ENCODE measurements at regions not wholly inside any gene's neighbourhood (a gene's known extent, or its start where the extent isn't known, plus 50 kb on each side); places are given as distances from the start of the nearest gene placed in this dataset.

DNA sequence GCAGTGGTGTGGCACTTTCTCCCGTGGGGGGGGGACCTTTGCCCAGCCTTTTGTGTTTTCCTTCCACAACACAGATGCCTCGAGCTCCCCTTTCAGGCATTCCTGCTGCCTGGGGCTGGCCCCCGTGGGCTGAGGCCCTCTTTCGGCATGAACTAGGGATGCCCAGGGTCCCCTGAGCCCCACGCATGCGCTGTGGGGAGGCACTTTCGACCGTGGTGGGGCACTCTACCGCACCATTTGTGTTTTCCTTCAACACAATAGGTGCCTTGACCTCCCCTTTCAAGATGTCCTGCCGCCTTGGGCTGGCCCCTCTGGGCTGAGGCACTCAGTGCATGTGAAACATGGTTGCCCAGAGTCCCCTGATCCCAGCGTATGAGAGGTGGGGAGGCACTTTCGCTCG lies 363.7 kb downstream of the ALG10 start:
- no peak for DNase-seq

DNA sequence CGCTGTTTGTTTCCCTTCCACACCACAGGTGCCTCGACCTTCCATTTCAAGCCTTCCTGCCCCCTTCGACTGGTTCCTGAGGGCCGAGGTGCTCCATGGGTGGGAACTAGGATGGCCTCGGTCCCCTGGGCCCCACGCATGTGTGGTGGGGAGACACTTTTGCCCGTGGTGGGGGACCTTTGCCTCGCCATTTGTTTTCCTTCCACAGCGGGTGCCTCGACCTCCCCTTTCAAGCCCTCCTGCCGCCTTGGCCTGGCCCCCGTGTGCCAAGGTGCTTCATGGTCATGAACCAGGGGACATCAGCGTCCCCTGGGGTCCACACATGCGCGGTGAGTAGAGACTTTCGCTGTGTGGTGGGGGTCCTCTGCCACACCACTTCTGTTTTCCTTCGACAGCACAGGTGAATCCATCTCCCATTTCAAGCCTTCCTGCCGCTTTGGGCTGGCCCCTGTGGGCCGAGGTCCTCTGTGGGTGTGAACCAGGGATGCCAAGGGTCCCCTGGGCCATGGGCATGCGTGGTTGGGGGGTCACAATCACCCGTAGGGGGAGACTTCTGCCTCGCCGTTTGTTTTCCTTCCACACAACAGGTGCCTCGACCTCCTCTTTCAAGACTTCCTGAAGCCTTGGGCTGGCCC lies 364.4 kb downstream of the ALG10 start:
- DNase-seq, result no peak

DNA sequence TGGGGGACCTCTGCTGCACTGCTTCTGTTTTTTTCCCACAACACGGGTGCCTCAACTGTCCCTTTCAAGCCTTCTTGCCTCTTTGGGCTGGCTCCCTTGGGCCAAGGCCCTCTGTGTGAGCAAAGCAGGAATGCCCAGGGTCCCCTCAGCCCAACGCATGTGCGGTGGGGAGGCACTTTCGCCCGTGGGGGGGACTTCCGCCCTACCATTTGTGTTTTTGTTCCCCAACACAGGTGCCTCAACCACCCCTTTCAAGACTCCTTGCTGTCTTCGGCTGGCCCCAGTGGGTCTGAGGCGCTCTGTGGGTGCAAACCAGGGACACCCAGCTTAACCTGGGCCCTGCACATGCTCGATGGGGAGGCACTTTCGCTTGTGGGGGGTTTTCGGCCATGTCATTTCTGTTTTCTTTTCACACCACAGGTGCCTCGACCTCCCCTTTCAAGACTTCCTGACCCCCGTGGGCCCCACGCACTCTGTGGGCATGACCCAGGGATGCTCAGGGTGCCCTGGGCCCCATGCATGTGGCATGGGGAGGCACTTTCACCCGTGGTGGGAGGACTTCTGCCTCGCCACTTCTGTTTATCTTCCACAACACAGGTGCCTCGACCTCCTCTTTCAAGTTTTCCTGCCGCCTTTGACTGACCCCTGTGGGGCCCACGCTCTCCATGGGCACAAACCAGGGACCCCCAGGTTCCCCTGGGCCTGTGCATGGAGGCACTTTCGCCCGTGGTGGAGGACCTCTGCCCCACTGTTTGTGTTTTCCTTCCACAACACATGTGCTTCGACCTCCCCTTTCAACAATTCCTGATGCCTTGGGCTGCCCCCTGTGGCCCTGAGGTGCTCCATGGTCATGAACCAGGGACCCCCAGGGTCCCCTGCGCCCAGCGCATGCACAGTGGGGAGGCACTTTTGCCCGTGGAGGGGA lies 365.7 kb downstream of the ALG10 start:
- no peak for DNase-seq

DNA sequence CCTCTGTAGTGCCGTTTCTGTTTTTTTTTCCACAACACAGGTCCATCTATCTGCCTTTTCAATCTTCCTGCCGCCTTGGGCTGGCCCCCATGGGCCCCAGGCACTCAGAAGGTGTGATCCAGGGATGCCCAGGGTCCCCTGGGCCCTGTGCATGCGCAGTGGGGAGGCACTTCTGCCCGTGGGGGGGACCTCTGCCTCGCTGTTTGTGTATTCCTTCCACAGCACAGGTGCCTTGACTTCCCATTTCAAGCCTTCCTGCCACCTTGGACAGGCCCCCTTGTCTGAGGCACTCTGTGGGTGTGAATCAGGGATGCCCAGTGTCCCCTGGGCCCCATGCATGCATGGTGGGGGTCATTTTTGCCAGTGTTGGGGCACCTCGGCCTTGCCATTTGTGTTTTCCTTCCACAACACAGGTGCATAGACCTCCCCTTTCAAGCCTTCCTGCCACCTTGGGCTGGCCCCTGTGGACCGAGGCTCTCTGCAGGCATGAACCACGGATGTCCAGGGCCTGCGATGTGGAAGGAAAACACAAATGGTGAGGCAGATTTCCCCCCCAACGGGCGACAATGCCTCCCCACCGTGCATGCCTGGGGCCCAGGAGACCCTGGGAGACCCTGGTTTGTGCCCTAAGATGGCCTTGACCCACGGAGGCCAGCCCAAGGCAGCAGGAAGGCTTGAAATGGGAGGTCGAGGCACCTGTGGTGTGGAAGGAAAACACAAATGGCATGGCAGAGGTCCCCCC lies 366.5 kb downstream of the ALG10 start:
- DNase-seq, result no peak

DNA sequence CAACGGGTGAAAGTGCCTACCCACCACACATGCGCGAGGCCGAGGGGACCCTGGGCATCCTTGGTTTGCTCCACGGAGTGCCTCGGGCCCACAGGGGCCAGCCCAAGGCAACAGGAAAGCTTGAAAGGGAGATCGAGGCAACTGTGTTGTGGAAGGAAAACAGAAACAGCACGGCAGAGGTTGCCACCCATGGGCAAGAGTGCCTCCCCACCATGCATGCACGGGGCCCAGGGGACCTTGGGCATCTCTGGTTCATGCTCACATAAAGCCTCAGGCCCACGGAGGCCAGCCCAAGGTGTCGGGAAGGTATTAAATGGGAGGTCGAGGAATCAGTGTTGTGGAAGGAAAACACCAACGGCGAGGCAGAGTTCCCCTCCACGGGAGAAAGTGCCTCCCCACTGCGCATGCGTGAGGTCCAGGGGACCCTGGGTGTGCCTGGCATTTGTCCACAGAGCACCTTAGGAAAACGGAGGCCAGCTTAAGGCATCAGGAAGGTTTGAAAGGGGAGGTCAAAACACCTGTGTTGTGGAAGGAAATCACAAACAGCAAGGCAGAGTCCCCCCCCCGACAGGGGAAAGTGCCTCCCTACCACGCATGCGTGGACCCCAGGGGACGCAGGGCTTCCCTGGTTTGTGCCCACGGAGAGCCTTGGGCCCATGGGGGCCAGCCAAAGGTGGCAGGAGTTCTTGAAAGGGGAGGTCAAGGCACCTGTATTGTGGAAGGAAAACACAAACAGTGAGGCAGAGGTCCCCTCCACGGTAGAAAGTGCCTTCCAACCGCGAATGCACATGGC lies 367.3 kb downstream of the ALG10 start:
- no peak for DNase-seq

DNA sequence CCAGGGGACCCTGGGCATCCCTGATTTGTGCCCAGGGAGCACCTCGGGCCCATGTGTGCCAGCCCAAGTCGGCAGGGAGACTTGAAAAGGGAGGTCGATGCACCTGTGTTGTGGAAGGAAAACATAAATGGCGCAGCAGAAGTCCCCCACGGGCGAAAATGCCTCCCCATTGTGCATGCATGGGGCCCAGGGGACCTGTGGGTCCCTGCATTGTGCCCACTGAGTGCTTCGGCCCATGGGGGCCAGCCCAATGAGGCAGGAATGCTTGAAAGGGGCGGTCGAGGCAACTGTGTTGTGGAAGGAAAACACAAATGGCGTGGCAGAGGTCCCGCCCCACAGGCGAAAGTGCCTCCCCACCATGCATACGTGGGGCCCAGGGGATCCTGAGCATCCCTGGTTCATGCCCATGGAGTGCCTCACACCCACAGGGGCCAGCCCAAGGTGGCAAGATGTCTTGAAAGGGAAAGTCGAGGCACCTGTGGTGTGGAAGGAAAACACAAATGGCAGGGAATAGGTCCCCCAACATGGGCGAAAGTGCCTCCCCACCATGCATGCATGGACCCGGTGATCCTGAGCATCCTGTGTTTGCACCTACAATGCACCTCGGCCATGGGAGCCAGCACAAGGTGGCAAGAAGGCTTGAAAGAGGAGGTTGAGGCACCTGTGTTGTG lies 368.0 kb downstream of the ALG10 start:
- DNase-seq, result no peak

DNA sequence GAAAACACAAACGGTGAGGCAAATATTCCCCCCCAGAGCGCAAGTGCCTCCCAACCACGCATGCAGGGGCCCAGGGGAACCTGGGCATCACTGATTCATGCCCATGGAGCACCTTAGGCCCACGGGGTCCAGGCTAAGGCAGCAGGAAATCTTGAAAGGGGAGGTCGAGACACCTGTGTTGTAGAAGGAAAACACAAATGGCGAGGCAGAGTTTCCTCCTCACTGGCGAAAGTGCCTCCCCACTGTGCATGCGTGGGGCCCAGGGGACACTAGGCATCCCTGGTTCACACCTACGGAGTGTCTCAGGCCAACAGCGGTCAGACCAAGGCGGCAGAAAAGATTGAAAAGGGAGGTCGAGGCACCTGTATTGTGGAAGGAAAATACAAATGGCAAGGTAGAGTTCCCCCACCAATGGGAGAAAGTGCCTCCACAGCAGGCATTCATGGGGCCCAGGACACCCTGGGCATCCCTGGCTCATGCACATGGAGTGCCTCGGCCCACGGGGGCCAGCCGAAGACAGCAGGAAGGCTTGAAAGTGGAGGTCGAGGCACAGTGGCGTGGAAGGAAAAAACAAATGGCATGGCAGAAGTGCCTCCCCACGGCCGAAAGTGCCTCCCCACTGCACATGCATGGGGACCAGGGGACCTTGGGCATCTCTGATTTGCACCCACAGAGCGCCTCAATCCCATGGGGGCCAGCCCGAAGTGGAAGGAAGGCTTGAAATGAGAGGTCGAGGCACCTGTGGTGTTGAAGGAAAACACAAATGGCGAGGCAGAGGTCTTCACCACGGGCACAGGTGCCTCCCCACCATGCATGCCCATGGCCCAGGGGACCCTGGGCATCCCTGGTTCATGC lies 368.8 kb downstream of the ALG10 start:
- no peak for DNase-seq

DNA sequence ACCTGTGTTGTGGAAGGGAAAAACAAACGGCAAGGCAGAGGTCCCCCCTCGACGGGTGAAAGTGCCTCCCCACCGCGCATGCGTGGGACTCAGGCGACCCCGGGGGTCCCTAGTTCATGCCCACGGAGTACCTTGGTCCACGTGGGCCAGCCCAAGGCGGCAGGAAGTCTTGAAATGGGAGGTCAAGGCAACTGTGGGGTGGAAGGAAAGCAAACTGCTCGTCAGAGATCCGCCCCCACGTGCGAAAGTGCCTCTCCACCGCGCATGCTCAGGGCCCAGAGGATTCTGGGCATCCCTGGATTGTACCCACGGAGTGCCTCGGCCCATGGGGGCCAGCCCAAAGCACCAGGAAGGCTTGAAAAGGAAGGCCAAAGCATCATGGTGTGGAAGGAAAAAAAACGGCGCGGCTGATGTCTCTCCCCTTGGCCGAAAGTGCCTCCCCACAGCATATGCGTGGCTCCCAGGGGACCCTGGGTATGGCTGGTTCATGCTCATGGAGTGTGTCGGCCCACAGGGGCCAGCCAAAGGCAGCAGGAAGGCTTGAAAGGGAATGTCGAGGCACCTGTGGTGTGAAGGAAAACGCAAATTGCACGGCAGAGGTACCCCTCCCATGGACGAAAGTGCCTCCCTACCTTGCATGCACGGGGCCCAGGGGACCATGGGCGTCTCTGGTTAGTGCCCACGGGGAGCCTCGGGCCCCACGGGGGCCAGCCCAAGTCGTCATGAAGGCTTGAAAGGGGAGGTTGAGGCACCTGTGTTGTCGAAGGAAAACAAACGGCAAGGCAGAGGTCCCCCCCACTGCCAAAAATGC lies 369.7 kb downstream of the ALG10 start:
- no peak for DNase-seq

DNA sequence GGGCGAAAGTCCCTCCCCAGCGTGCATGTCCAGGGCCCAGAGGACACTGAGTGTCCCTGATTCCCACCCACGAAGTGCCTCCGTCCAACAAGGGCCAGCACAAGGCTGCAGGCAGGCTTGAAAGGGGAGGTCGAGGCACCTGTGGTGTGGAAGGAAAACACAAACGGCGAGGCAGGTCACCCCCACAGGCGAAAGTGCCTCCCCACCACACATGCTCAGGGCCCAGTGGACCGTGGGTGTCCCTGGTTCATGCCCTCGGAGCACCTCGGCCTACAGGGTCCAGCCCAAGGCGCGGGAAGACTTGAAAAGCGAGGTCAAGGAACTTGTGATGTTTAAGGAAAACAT lies 370.4 kb downstream of the ALG10 start:
- DNase-seq, result no peak

DNA sequence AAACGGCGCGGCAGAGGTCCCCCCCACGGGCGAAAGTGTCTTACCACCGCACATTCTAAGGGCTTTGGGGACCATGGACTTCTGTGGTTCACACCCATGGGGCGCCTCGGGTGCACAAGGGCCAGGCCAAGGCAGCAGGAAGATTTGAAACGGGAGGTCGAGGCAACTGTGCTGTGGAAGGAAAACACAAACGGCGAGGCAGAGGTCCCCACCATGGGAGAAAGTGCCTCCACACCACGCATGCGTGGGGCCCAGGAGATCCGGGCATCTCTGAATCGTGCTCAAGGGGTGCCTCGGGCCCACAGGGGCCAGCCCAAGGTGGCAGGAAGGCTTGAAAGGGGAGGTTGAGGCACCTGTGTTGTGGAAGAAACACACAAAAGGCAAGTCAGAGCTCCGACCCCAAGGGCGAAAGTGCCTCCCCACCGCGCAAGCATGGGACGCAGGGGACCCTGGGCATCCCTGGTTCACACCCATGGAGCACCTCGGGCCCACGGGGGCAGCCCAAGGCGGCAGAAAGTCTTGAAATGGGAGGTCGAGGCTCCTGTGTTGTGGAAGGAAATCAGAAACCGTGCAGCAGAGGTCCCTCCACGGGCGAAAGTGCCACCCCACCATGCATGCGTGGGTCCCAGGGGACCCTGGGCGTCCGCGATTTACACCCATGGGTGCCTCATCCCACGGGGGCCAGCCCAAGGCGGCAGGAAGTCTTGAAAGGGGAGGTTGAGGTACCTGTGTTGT lies 371.0 kb downstream of the ALG10 start:
- DNase-seq, result no peak

DNA sequence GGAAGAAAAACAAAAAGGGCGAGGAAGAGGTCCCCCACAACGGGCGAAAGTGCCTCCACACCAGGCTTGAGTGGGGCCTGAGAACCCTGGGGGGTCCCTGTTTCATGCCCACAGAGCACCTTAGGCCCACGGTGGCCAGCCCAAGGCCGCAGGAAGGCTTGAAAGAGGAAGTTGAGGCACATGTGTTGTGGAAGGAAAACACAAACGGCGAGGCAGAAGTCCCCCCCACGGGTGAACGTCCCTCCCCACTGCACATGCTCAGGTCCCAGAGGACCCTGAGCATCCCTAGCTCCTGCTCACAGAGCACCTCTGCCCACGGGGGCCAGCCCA lies 371.5 kb downstream of the ALG10 start:
- no peak for DNase-seq

DNA sequence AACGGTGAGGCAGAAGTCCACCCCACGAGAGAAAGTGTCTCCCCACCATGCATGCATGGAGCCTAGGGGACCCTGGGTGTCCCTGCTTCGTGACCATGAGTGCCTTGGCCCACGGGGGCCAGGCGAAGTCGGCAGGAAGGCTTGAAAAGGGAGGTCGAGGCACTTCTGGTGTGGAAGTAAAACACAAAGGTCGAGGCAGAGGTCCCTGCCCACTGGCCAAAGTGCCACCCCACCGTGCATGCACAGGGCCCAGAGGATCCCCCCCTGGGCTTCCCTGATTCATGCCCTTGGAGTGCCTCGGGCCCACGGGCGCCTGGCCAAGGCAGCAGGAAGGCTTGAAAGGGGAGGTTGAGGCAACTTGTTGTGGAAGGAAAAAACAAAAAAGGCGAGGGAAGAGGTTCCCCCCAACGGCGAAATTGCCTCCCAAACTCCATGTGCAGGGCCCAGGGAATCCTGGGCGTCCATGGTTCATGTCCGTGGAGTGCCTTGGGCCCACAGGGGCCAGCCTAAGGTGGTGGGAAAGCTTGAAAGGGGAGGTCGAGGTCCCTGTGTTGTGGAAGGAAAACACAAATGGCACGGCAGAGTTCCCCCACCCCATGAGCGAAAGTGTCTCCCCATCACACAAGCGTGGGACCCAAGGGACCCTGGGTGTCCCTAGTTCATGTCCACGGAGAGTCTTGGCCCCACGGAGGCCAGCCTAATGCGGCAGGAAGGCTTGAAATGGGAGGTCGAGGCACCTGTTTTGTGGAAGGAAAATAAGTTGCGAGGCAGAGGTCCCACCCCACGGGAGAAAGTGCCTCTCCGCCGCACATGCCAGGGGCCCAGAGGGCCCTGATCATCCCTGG lies 372.1 kb downstream of the ALG10 start:
- DNase-seq, result no peak

DNA sequence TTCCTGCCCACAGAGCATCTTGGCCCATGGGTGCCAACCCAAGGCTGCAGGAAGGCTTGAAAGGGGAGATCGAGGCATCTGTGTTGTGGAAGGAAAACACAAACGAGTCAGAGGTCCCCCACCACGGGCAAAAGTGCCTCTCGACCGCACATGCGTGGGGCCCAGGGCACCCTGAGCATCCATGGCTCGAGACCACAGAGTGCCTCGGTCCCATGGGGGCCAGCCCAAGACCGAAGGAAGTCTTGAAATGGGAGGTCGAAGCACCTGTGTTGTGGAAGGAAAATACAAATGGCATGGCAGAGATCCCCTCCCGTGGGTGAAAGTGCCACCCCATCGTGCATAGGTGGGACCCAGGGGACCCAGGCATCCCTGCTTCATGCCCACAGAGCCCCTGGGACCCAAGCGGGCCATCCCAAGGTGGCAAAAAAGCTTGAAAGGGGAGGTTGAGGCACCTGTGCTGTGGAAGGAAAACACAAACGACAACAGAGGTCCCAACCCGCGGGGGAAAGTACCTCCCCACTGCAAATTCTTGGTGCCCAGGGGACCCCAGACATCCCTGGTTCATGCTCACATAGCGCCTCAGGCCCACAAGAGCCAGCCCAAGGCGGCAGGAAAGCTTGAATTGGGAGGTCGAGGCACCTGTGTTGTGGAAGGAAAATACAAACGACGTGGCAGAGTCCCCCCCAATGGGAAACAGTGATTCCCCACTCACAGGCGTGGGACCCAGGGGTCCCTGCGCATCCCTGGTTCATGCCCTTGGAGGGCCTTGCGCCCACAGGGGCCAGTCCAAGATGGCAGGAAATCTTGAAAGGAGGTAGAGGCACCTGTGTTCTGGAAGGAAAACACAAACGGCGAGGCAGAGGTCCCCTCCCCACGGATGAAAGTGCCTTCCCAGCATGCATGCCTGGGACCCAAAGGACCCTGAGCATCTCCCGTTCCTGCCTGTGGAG lies 373.0 kb downstream of the ALG10 start:
- DNase-seq, result no peak

DNA sequence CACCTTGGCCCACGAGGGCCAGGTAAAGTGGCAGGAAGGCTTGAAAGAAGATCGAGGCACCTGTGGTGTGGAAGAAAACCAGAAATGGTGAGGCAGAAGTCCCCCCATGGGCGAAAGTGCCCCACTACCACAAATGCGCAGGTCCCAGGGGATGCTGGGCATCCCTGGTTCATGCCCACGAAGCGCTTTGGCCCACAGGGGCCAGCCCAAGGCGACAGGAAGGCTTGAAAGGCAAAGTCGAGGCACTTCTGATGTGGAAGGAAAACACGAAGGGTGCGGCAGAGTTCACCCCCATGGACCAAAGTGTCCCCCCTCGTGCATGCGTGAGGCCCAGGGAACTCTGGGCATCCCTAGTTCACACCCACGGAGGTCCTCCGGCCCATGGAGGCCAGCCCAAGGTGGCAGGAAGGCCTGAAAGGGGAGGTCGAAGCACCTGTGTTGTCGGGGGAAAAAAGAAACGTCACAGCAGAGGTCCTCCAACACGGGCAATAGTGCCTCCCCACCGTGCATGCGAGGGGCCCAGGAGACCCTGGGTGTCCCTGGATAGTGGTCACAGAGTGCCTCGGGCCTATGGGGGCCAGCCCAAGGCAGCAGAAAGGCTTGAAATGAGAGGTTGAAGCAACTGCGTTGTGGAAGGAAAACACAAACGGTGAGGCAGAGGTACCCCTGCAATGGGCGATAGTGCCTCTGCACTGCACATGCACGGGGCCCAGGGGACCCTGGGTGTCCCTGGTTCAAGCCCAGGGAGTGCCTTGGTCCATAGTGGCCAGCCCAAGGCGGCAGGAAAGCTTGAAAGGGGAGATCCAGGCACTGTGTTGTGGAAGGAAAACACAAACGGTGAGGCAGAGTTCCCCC lies 373.9 kb downstream of the ALG10 start:
- DNase-seq, result no peak

DNA sequence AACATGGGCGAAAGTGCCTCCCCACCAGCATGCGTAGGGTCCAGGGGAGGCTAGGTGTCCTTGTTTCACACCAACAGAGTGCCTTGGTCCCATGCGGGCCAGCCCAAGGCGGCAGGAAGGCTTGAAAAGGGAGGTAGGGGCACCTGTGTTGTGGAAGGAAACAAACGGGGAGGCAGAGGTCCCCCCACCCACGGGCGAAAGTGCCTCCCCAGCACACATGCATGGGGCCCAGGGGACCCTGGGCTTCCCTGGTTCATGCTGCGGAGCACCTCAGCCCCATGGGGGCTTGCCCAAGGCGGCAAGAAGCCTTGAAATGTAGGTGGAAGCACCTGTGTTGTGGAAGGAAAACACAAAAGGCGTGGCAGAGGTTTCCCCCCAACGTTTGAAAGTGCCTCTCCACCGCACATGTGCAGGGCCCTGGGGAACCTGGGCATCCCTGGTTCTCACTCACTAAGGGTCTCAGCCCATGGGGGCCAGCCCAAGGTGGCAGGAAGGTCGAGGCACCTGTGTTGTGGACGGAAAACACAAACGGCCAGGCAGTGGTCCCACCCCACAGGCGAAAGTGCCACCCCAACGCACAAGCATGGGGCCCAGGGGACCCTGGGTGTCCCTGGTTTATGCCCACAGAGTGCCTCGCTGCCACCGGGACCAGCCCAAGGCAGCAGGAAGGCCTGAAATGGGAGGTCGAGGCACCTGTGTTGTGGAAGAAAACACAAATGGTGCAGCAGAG lies 374.7 kb downstream of the ALG10 start:
- DNase-seq, result no peak
